H1 (cell line): ENCODE measurements at regions not wholly inside any gene's neighbourhood (a gene's known extent, or its start where the extent isn't known, plus 50 kb on each side); places are given as distances from the start of the nearest gene placed in this dataset.

Experiments
- CTCF ChIA-PET: fragments of 300-600 bp; sonication (Branson Sonifier 250); formaldehyde crosslinking; loops from one replicate; lab custom pipeline; 2021; ENCODE audit not compliant: partially characterized antibody; lab: Charles Lee
- POLR2A ChIA-PET: fragments of 300-600 bp; sonication (Branson Sonifier 250); formaldehyde crosslinking; loops from one replicate; lab custom pipeline; 2021; ENCODE audit warnings: inconsistent platforms; ENCODE audit not compliant: partially characterized antibody; lab: Charles Lee
- DNase-seq, 2 experiments: peaks; one replicate each; pipeline versions ENCODE4 v3.0.0 to v3.0.0-alpha.2; 2010 to 2022; ENCODE audit warnings: low spot score in 2 of 2, low read depth in 1 of 2, mixed read lengths in 1 of 2
- FAIRE-seq: peaks from 2 replicates; lab custom pipeline; 2011; peaks lifted over from hg19 to GRCh38; lab: Jason Lieb, UNC
- H2AFZ ChIP-seq: 2 replicates; pipeline ENCODE4 v1.8.1; 2012; ENCODE audit warnings: low read length, inconsistent platforms
- H2AK5ac ChIP-seq: 2 replicates; pipeline ENCODE4 v1.6.1; 2013; ENCODE audit warnings: low read depth, low read length
- H2BK120ac ChIP-seq: replicated peaks from 2 replicates; pipeline ENCODE3; 2013; ENCODE audit warnings: low read depth, low read length, inconsistent platforms
- H2BK12ac ChIP-seq: 2 replicates; pipeline ENCODE4 v1.6.1; 2013; ENCODE audit warnings: low read depth, low read length
- H2BK15ac ChIP-seq: 2 replicates; pipeline ENCODE4 v1.6.1; 2013; ENCODE audit warnings: low read length
- H2BK20ac ChIP-seq: 2 replicates; pipeline ENCODE4 v1.6.1; 2013; ENCODE audit warnings: low read length
- H2BK5ac ChIP-seq: 2 replicates; pipeline ENCODE4 v1.6.1; 2013; ENCODE audit warnings: low read depth, low read length
- H3K14ac ChIP-seq: 2 replicates; pipeline ENCODE4 v1.6.1; 2013; ENCODE audit warnings: inconsistent platforms; ENCODE audit not compliant: insufficient read length
- H3K18ac ChIP-seq: 2 replicates; pipeline ENCODE4 v1.6.1; 2013; ENCODE audit warnings: low read length; ENCODE audit errors: extremely low read depth
- H3K23ac ChIP-seq: 2 replicates; pipeline ENCODE4 v1.6.1; 2013; ENCODE audit warnings: inconsistent platforms; ENCODE audit not compliant: insufficient read length
- H3K23me2 ChIP-seq: 2 replicates; pipeline ENCODE4 v1.6.1; 2013; ENCODE audit warnings: low read depth, low read length
- H3K27ac ChIP-seq: 2 replicates; pipeline ENCODE4 v1.6.1; 2011; ENCODE audit warnings: low read depth, low read length, inconsistent platforms
- H3K27me3 ChIP-seq, 4 experiments: replicated peaks in 1 of 4; 1 replicate in 1 of 4; 2 replicates in 3 of 4; pipeline versions ENCODE4 v1.6.1 to v1.8.1; 2011 to 2013; ENCODE audit warnings: low read length in 3 of 4, mild to moderate bottlenecking in 3 of 4, inconsistent platforms in 2 of 4, mixed read lengths in 2 of 4, moderate library complexity in 1 of 4; ENCODE audit not compliant: control insufficient read depth in 3 of 4, insufficient read depth in 3 of 4; ENCODE audit errors: extremely low read depth in 1 of 4
- H3K36me3 ChIP-seq, 4 experiments: 2 replicates each; pipeline versions ENCODE4 v1.6.1 to v1.8.1; 2011 to 2013; ENCODE audit warnings: mild to moderate bottlenecking in 4 of 4, low read length in 3 of 4, moderate library complexity in 2 of 4, control low read depth in 1 of 4, inconsistent platforms in 1 of 4; ENCODE audit not compliant: insufficient read depth in 4 of 4, control insufficient read depth in 2 of 4
- H3K4ac ChIP-seq: replicated peaks from 2 replicates; pipeline ENCODE3; 2013; ENCODE audit warnings: low read length, low read depth, mixed read lengths, inconsistent platforms; ENCODE audit not compliant: insufficient read length
- H3K4me1 ChIP-seq, 4 experiments: replicated peaks in 1 of 4; 1 replicate in 1 of 4; 2 replicates in 3 of 4; pipeline versions ENCODE4 v1.6.1 to v1.8.1; 2011 to 2013; ENCODE audit warnings: low read length in 3 of 4, inconsistent platforms in 2 of 4, mixed read lengths in 1 of 4; ENCODE audit not compliant: insufficient read depth in 4 of 4, control insufficient read depth in 3 of 4
- H3K4me2 ChIP-seq, 2 experiments: 2 replicates each; pipeline versions ENCODE4 v1.6.1 to v1.8.1; 2011 to 2013; ENCODE audit warnings: low read depth in 2 of 2, low read length in 2 of 2, control low read depth in 1 of 2, inconsistent platforms in 1 of 2, mild to moderate bottlenecking in 1 of 2; ENCODE audit not compliant: insufficient read depth in 1 of 2
- H3K4me3 ChIP-seq, 4 experiments: fragments of 200-600, 300-600 bp in 1 of 4; sonication (generic), shearing (Covaris generic), sonication (Bioruptor Twin) in 1 of 4; 2 replicates each; pipeline versions ENCODE4 v1.5.1 to v1.8.1; 2011 to 2016; ENCODE audit warnings: low read length in 4 of 4, low read depth in 3 of 4, control low read depth in 2 of 4, inconsistent platforms in 2 of 4, mild to moderate bottlenecking in 2 of 4, mixed read lengths in 1 of 4, moderate library complexity in 1 of 4; ENCODE audit not compliant: insufficient read depth in 2 of 4; ENCODE audit errors: extremely low read depth in 1 of 4
- H3K56ac ChIP-seq: replicated peaks from 2 replicates; pipeline ENCODE3; 2013; ENCODE audit warnings: low read depth, mild to moderate bottlenecking, mixed read lengths, low read length, inconsistent platforms; ENCODE audit not compliant: insufficient read length
- H3K79me1 ChIP-seq: 2 replicates; pipeline ENCODE4 v1.6.1; 2013; ENCODE audit warnings: low read depth, low read length, control low read depth
- H3K79me2 ChIP-seq, 2 experiments: 2 replicates each; pipeline versions ENCODE4 v1.6.1 to v1.8.1; 2012 to 2013; ENCODE audit warnings: low read length in 2 of 2, mild to moderate bottlenecking in 2 of 2, inconsistent platforms in 1 of 2; ENCODE audit not compliant: insufficient read depth in 2 of 2, control insufficient read depth in 1 of 2
- H3K9ac ChIP-seq, 4 experiments: replicated peaks in 1 of 4; 1 replicate in 1 of 4; 2 replicates in 3 of 4; pipeline versions ENCODE4 v1.6.1 to v1.8.1; 2011 to 2013; ENCODE audit warnings: low read depth in 3 of 4, low read length in 3 of 4, control low read depth in 2 of 4, mild to moderate bottlenecking in 2 of 4, moderate library complexity in 2 of 4, inconsistent platforms in 1 of 4; ENCODE audit errors: extremely low read depth in 1 of 4
- H3K9me3 ChIP-seq, 2 experiments: 2 replicates each; pipeline versions ENCODE4 v1.6.1 to v1.8.1; 2012 to 2013; ENCODE audit warnings: mild to moderate bottlenecking in 2 of 2, moderate library complexity in 2 of 2, control low read depth in 1 of 2, inconsistent platforms in 1 of 2, low read depth in 1 of 2, low read length in 1 of 2, mixed read lengths in 1 of 2; ENCODE audit not compliant: insufficient read depth in 2 of 2
- H4K20me1 ChIP-seq, 2 experiments: replicated peaks in 1 of 2; 2 replicates each; pipeline versions ENCODE3 to v1.8.1; 2011 to 2013; ENCODE audit warnings: inconsistent platforms in 2 of 2, low read length in 2 of 2, mild to moderate bottlenecking in 1 of 2; ENCODE audit not compliant: insufficient read depth in 2 of 2, control insufficient read depth in 1 of 2
- H4K5ac ChIP-seq: 2 replicates; pipeline ENCODE4 v1.6.1; 2013; ENCODE audit warnings: low read length, low read depth, mixed read lengths, inconsistent platforms; ENCODE audit not compliant: insufficient read length
- H4K8ac ChIP-seq: 2 replicates; pipeline ENCODE4 v1.8.0; 2013; ENCODE audit warnings: mild to moderate bottlenecking, moderate library complexity, low read length, inconsistent platforms; ENCODE audit not compliant: insufficient read depth; ENCODE audit errors: extremely low read depth
- H4K91ac ChIP-seq: replicated peaks from 2 replicates; pipeline ENCODE3; 2013; ENCODE audit warnings: low read length, mixed read lengths, inconsistent platforms; ENCODE audit not compliant: insufficient read length
- CTCF ChIP-seq, 3 experiments: IDR thresholded peaks; 1 replicate in 2 of 3; 2 replicates in 1 of 3; pipeline versions ENCODE4 v1.5.1 to v1.6.1; 2011; ENCODE audit warnings: low read length in 3 of 3, mild to moderate bottlenecking in 3 of 3, inconsistent platforms in 2 of 3, low read depth in 1 of 3, moderate library complexity in 1 of 3; ENCODE audit not compliant: insufficient read depth in 1 of 3; ENCODE audit errors: control extremely low read depth in 1 of 3
- EZH2 ChIP-seq: fragments of 200-600 bp; sonication (generic); IDR thresholded peaks from 2 replicates; pipeline ENCODE4 v1.7.1; 2012; ENCODE audit warnings: low read depth, mild to moderate bottlenecking, moderate library complexity, low read length, inconsistent platforms; ENCODE audit not compliant: severe bottlenecking
- GABPA ChIP-seq: IDR thresholded peaks from 2 replicates; pipeline ENCODE4 v1.6.1; 2011; ENCODE audit warnings: mild to moderate bottlenecking, low read length, moderate library complexity, borderline replicate concordance; ENCODE audit not compliant: insufficient read depth
- GTF2F1 ChIP-seq: IDR thresholded peaks from 2 replicates; pipeline ENCODE4 v1.6.1; 2012; ENCODE audit warnings: low read depth, low read length, improper control_type of control experiment, borderline replicate concordance
- KDM5A ChIP-seq: fragments of 200-600 bp; IDR thresholded peaks from 2 replicates; pipeline ENCODE4 v1.7.1; 2012; ENCODE audit warnings: mild to moderate bottlenecking, low read length, inconsistent platforms, mixed read lengths
- RBBP5 ChIP-seq: IDR thresholded peaks from 2 replicates; pipeline ENCODE4 v1.7.1; 2012; ENCODE audit warnings: low read depth, mild to moderate bottlenecking, inconsistent platforms, low read length, moderate library complexity, borderline replicate concordance
- SAP30 ChIP-seq: fragments of 300-600 bp; sonication (generic); IDR thresholded peaks from 2 replicates; pipeline ENCODE4 v1.7.1; 2012; ENCODE audit warnings: low read length, moderate library complexity, mild to moderate bottlenecking, inconsistent platforms; ENCODE audit not compliant: insufficient read depth, insufficient replicate concordance
- SIN3A ChIP-seq, 2 experiments: IDR thresholded peaks in 1 of 2; conservative IDR thresholded peaks in 1 of 2; 2 replicates each; pipeline ENCODE4 v1.6.1; 2011 to 2012; ENCODE audit warnings: low read length in 2 of 2, improper control_type of control experiment in 1 of 2, low read depth in 1 of 2, mild to moderate bottlenecking in 1 of 2
- ZNF274 ChIP-seq: IDR thresholded peaks from 2 replicates; pipeline ENCODE4 v1.7.0; 2012; ENCODE audit warnings: low read length, borderline replicate concordance; ENCODE audit errors: extremely low read depth
- WGBS, 2 experiments: shearing (Covaris generic) in 1 of 2; methylation state at CpG; one replicate each; pipeline versions ENCODE4 v1.1.6 to v1.1.7; 2013 to 2015; ENCODE audit warnings: low lambda C conversion rate in 2 of 2, mixed read lengths in 2 of 2, inconsistent platforms in 1 of 2, low coverage in 1 of 2, missing lambda C conversion rate in 1 of 2; ENCODE audit not compliant: insufficient replicate concordance in 2 of 2, insufficient coverage in 1 of 2, insufficient read length in 1 of 2; ENCODE audit errors: extremely low coverage in 1 of 2, missing lambda C conversion rate in 1 of 2; 5-methylcytosine and 5-hydroxymethylcytosine counted together
- TF ChIP-seq, protein P1 (sequence below): IDR thresholded peaks from 2 replicates; pipeline ENCODE4 v1.6.1; 2012; ENCODE audit warnings: inconsistent platforms

GRCh38 chr21:15207231-15207630 is 142.4 kb upstream of the NRIP1 start:
- no peak overlapping the region for H4K91ac ChIP-seq
- H3K9me3 ChIP-seq: no peaks in the 10 kb centered on the region
- no peak overlapping the region for H3K56ac ChIP-seq
- no peak overlapping the region for H3K18ac ChIP-seq
- no peaks in the 10 kb centered on the region for H3K79me2 ChIP-seq
- ChIA-PET POLR2A (no interaction called here), CTCF (interaction anchor here (0.8 kb wide), 1 partner anchor 10 kb away, joined by 3 read pairs; no protein-coding TSS in a partner anchor)
- no peak overlapping the region for H2BK20ac ChIP-seq
- H3K9ac ChIP-seq: no peak overlapping the region
- no peaks in the 10 kb centered on the region for H4K20me1 ChIP-seq
- no peaks in the 10 kb centered on the region for H3K23me2 ChIP-seq
- no peak overlapping the region for H3K4ac ChIP-seq
- H2BK120ac ChIP-seq: no peak overlapping the region
- H3K79me1 ChIP-seq: no peaks in the 10 kb centered on the region
- no peak overlapping the region for H3K14ac ChIP-seq
- H4K5ac ChIP-seq: no peak overlapping the region
- no peak overlapping the region for H2BK5ac ChIP-seq
- 88% methylated on average over 4 of the region's 4 CpGs; no CpG with 5 or more reads in 1 of the 2 experiments for WGBS, 2 experiments
- no peak overlapping the region for H2BK12ac ChIP-seq
- FAIRE-seq (no peak), DNase-seq (no peak)
- no peak overlapping the region for H3K4me3 ChIP-seq
- no peaks in the 10 kb centered on the region for H3K27me3 ChIP-seq
- H2AK5ac ChIP-seq: no peak overlapping the region
- H3K36me3 ChIP-seq: no peaks in the 10 kb centered on the region; a peak in 1 of 8 replicates
- no peak overlapping the region for H2AFZ ChIP-seq
- H4K8ac ChIP-seq: no peak overlapping the region
- H3K27ac ChIP-seq: no peak overlapping the region
- no peak overlapping the region for H3K23ac ChIP-seq
- H3K4me2 ChIP-seq: no peak overlapping the region
- H2BK15ac ChIP-seq: no peak overlapping the region
- no peaks in the 10 kb centered on the region for H3K4me1 ChIP-seq
- TF ChIP-seq GTF2F1 (no peak), SIN3A (conservative IDR thresholded peaks at IDR 0.05 in 1 of 2, IDR thresholded peaks at IDR 0.05 in 1 of 2; ENCODE audit: low read depth in 1 of 2, low read length in 2 of 2) (no peak), RBBP5 (no peak), ZNF274 (no peak), SAP30 (no peak), EZH2 (no peak), GABPA (no peak), KDM5A (no peak), CTCF (IDR thresholded peaks at IDR 0.05; ENCODE audit: control extremely low read depth in 1 of 3, insufficient read depth in 1 of 3, low read depth in 1 of 3, low read length in 3 of 3) (no peak)
- TF ChIP-seq, protein P1, sequence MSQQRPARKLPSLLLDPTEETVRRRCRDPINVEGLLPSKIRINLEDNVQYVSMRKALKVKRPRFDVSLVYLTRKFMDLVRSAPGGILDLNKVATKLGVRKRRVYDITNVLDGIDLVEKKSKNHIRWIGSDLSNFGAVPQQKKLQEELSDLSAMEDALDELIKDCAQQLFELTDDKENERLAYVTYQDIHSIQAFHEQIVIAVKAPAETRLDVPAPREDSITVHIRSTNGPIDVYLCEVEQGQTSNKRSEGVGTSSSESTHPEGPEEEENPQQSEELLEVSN: no peak
